Glomerular visceral epithelial cell (primary cell): ENCODE measurements at regions not wholly inside any gene's neighbourhood (a gene's known extent, or its start where the extent isn't known, plus 50 kb on each side); places are given as distances from the start of the nearest gene placed in this dataset.
"Not testable (repeated sequence)": the region's sequence is repeated elsewhere in the genome, so short reads cannot be mapped to it uniquely, and the experiment has no call there.

Experiments
- DNase-seq: peaks from one replicate; pipeline ENCODE4 v3.0.0-alpha.2; 2016; ENCODE audit errors: extremely low spot score

DNA sequence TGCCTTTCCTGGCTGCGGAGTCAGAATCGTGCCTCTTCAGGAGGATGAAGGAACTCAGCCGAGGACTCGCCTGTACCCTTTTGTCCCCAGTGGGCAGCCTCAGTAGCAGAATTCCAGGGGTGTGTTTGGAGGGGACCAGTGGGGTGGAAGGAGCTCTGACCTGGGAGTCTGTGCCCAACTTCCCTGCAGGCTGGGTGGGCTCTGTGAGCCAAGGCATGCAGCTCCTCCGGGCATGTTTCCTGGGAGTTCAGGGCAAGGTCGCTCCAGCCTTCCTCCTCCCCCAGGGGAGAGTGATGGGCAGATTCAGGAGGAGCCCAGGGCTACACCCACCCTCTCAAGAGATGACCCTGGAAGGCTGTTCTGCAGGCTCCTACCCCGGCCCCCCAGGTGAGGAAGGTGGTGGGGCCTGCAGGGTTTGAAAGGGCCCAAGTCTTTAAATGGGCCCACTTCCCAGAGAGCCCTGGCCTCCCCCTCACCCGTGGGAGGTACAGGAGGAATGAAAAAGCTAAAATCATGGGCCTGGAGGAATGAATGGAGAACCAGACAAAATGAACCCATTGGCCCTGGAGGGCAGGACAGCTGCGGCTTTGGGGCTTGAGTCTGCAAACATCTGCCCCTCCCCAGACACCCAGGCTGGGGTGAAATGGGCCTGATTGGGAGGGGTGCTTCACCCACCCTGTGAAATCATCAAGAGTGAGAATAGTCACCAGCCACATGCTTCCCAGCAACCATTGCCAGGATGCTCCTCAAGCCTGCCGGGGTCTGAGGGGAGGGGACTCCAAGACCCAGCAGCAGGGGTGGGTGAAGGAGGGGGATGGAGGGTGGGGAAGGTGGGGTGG lies 77.6 kb upstream of the PMEPA1 start:
- DNase-seq, result no peak

GRCh38 chr20:57786304-57786932 lies 76.6 kb upstream of the PMEPA1 start:
- DNase-seq, result no peak

- DNase-seq, result no peak
These were observed 75.9 kb upstream of the PMEPA1 start for GRCh38 chr20:57785720-57786119.

- DNase-seq, result no peak
These were observed 75.2 kb upstream of the PMEPA1 start for GRCh38 chr20:57785061-57785460.

GRCh38 chr20:57783956-57784837 lies 74.4 kb upstream of the PMEPA1 start:
- DNase-seq, result no peak

- DNase-seq, result no peak
These were observed 73.4 kb upstream of the PMEPA1 start for GRCh38 chr20:57783196-57783595.

- DNase-seq, result no peak
These were observed 72.8 kb upstream of the PMEPA1 start for GRCh38 chr20:57782631-57783041.

DNA sequence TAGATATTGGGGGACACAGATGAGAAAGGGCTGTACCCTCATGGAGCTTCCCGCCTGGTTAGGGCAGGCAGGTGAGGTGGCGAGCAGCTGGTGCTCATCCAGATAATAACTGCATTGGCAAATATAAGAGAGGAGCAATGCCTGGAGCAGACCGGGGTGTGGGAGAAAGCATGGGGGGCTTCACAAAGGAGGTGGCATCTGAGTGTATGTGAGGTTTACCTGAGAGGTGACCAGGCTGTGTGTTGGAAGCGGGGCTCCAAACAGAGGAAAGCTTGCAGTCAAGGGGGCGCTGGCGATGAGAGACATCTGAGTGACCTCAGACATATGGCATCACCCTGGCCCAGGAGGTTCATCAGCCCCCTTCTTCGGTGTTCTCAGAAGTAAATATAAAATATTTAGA lies 72.1 kb upstream of the PMEPA1 start:
- DNase-seq, result no peak

DNA sequence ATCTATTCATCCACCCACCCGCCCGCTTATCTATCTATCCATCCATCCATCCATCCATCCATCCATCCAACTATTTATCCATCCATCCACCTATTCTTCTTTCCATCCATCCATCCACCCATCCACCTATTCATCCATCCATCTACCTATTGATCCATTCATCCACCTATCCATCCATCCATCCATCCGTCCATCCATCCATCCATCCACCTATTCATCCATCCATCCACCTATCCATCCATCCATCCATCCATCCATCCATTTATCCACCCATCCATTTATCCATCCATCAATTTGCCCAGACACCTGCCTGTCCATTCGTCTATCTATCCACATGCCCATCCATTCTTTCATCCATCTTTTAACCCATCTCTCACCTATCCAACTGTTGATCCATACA lies 71.1 kb upstream of the PMEPA1 start:
- no peak for DNase-seq

DNA sequence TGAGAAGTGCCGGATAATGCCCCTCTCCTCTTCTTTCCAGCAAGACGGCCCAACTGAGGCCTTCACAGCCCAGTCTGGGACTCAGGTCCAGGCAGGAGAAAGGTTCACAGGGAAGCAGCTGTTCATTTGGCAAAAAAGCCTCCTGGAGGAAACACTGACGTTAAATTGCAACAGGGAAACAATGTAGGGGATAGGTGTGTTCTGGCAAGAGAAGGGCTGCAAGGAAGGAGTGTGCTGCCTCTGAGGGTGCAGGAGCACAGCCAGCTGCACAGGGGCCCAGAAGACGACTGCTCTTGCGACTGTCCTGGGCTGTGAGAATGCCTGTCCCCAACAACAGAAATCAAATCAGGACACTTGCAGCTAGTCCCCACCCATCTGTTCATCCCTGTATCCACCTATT lies 70.6 kb upstream of the PMEPA1 start:
- no peak for DNase-seq

GRCh38 chr20:57779401-57780003 lies 69.7 kb upstream of the PMEPA1 start:
- no peak for DNase-seq

DNA sequence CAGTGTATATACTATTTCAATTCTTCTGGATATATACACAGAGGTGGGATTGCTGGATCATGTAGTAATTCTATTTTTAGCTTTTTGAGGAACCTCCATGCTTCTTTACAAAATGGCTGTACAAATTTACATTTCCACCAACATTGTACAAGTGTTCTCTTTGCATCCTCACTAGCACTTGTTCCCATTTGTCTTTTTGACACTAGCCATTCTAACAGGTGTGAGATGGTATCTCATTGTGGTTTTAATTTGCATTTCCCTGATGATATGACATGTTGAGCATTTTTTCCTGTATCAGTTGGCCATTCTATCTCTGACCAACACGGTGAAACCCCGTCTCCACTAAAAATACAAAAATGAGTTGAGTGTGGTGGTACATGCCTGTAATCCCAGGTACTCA lies 68.1 kb upstream of the PMEPA1 start:
- DNase-seq, result no peak

- no peak for DNase-seq
These were observed 65.1 kb upstream of the PMEPA1 start for GRCh38 chr20:57774951-57775350.

DNA sequence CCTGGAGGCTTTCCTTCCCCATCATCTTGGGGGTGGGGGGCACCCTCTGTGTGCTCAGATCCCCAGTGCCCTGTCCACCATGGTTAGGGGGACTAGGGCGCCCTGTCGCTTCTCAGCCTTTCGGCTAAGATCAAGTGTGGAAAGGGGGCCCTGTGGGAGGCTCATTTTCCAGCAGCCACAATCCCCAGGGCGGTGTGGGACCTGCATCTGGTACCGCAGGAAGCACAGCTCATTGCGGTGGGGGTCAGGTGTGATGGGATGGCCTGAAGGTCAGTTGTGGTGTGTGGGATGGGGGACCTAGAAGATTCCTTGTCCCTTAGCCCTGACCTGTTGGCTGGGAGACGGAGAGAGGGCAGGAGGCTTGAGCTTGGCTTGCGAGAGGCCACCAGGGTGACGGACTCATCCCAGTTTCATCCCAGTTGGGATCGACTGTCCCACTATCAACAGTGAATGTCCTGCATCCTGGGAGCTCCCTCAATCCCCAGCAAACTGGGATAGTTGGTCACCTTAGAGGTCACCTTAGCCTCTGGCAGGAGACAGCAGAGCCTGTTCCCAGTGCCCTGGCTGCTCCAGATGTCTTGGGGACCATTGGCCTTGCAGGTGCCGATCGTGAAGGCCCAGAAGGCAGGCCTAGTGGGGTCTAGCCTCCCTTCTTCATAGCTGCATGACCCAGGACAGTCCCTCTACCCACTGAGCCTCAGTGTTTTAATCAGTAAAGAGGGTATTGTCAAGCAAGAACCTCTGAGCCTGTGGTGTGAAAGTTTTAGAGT lies 64.5 kb upstream of the PMEPA1 start:
- no peak for DNase-seq

- DNase-seq, result no peak
These were observed 63.4 kb upstream of the PMEPA1 start for GRCh38 chr20:57773059-57773815.

DNA sequence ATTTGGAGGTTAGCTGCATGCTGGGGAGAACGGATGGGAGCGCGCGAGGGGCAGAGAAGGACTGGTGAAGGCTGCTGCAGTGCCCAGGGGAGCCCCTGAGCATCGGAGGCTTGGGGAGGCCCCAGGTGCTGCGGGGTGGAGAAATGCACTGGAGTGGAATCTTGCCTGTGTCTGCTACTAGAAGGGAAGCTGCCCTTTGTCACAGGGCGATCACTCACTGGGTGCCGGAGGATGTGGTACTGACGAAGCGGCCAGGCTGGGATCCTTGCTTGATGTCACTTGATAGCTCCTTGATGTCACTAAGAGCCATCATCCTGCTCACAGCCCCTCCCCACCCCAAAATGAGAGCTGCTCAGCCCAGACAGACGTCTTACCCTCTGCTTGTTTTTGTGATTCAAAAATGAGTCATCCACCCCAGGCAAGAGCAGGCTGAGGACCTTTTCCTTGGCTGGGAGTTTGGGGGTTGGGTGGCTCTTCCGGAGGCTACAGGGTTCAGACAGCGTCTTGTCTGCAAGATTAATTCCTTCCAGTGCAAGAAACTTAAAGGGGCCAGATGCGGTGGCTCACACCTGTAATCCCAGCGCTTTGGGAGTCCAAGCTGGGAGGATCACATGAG lies 62.6 kb upstream of the PMEPA1 start:
- DNase-seq, result peak; percentile 66

DNA sequence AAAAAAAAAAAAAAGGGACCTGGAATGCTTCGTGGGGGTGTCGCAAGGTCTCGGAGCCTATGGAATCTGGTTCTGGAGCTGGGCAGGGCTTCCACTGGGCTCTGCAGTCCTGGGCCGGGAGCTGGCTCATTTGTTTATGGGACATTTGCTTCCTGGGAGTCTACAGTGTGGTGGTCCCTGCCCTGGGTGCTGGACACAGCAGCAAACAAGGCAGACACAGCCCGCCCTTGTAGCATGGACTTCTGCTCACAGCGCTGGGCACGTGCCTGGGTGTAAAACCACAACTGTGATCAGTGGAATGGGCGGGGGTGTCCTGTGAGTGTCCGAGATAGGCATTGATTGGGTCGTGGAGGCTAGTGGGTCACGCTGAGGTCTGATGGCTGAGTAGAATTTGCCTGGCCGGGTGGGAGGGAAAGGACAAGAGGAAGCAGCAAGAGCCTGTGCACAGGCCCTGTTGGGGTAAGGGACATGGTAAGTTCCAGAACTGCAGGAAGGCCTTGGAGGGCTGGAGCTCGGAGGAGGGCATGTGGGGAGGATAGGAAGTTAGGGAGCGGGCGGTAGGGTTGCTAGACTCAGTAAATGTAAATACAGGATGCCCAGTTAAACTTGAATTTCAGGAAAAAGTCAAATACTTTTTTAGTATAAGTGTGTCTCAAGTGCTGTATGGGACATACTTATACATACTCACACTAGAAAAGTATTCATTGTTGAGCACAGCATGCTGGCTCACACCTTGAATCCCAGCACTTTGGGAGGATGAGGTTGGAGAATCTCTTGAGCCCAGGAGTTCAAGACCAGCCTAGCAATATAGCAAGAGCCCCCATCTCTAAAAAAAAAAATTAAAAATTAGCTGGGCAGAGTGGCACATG lies 61.3 kb upstream of the PMEPA1 start:
- no peak for DNase-seq

- not testable (repeated sequence) for DNase-seq
These were observed 60.6 kb upstream of the PMEPA1 start for GRCh38 chr20:57770401-57770800.

DNA sequence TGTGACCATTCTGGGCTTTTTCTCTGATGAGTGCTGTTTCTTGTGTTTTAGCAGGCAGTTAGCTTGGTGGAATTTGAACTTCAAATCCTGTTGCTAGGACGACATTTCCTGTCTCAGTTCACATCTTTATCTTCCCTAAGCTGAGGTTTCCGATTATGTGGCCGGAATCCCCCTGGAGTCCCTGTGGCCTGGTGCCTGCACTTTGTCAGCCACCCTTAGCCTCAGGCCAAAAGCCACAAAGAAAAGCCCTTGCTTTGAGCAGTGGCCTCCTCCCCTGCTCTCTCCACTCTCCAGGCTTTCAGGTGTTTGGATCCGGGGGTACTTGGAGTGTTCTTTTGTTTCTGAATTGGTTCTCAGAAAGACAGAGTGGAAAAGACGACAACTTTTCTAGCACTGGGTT lies 59.9 kb upstream of the PMEPA1 start:
- DNase-seq, result no peak
